CD8-positive, alpha-beta memory T cell (primary cell): ENCODE measurements at regions not wholly inside any gene's neighbourhood (a gene's known extent, or its start where the extent isn't known, plus 50 kb on each side); places are given as distances from the start of the nearest gene placed in this dataset.
A peak's percentile ranks its signal among the peaks of the same experiment; 100 is the strongest.

Experiments used
- CTCF ChIA-PET: fragments of 350-600 bp; sonication (Branson Sonifier 250); formaldehyde crosslinking; loops from one replicate; lab custom pipeline; 2021; ENCODE audit warnings: antibody characterized with exemption; lab: Charles Lee
- POLR2A ChIA-PET: fragments of 350-600 bp; sonication (Branson Sonifier 250); formaldehyde crosslinking; loops from one replicate; lab custom pipeline; 2021; ENCODE audit warnings: antibody characterized with exemption; lab: Charles Lee
- DNase-seq, 5 donors: peaks; one replicate each; pipeline versions ENCODE4 v3.0.0 to v3.0.0-alpha.2; 2020 to 2022; ENCODE audit warnings: mixed read lengths in 1 of 5
- H3K27ac ChIP-seq: one replicate; pipeline ENCODE4 v1.7.0; 2013; ENCODE audit warnings: low read depth, mild to moderate bottlenecking, low read length, moderate library complexity
- H3K27me3 ChIP-seq: 2 replicates; pipeline ENCODE4 v1.7.0; 2013; ENCODE audit warnings: low read length, mild to moderate bottlenecking; ENCODE audit not compliant: insufficient read depth, poor library complexity, severe bottlenecking
- H3K36me3 ChIP-seq: 2 replicates; pipeline ENCODE4 v1.7.0; 2013; ENCODE audit warnings: mild to moderate bottlenecking, low read length, moderate library complexity; ENCODE audit not compliant: insufficient read depth
- H3K4me1 ChIP-seq: 2 replicates; pipeline ENCODE4 v1.7.0; 2013; ENCODE audit warnings: mild to moderate bottlenecking, low read length, moderate library complexity; ENCODE audit not compliant: insufficient read depth
- H3K4me3 ChIP-seq: 2 replicates; pipeline ENCODE4 v1.7.0; 2013; ENCODE audit warnings: mild to moderate bottlenecking, low read length
- H3K9me3 ChIP-seq: 2 replicates; pipeline ENCODE4 v1.7.0; 2013; ENCODE audit warnings: mild to moderate bottlenecking, low read length
- H3K27ac Mint-ChIP-seq, 8 donors: one replicate each; pipeline ENCODE4 v1.8.0; 2020 to 2021; ENCODE audit warnings: mixed read lengths in 8 of 8, mild to moderate bottlenecking in 6 of 8, inconsistent platforms in 3 of 8, moderate library complexity in 3 of 8
- H3K27me3 Mint-ChIP-seq, 2 donors: one replicate each; pipeline ENCODE4 v1.8.0; 2020 to 2021; ENCODE audit warnings: mixed read lengths in 2 of 2, mild to moderate bottlenecking in 1 of 2, moderate library complexity in 1 of 2
- H3K36me3 Mint-ChIP-seq, 3 donors: one replicate each; pipeline ENCODE4 v1.8.0; 2020 to 2021; ENCODE audit warnings: mixed read lengths in 3 of 3, inconsistent platforms in 1 of 3, mild to moderate bottlenecking in 1 of 3
- H3K4me1 Mint-ChIP-seq, 3 donors: one replicate each; pipeline ENCODE4 v1.8.0; 2020 to 2021; ENCODE audit warnings: mixed read lengths in 3 of 3, inconsistent platforms in 1 of 3, mild to moderate bottlenecking in 1 of 3
- H3K4me3 Mint-ChIP-seq, 7 donors: one replicate each; pipeline ENCODE4 v1.8.0; 2020 to 2021; ENCODE audit warnings: mixed read lengths in 7 of 7, mild to moderate bottlenecking in 6 of 7, moderate library complexity in 4 of 7, inconsistent platforms in 2 of 7
- H3K9me3 Mint-ChIP-seq, 5 donors: one replicate each; pipeline ENCODE4 v1.8.0; 2020 to 2022; ENCODE audit warnings: mixed read lengths in 5 of 5, mild to moderate bottlenecking in 3 of 5, moderate library complexity in 2 of 5, inconsistent platforms in 1 of 5

DNA sequence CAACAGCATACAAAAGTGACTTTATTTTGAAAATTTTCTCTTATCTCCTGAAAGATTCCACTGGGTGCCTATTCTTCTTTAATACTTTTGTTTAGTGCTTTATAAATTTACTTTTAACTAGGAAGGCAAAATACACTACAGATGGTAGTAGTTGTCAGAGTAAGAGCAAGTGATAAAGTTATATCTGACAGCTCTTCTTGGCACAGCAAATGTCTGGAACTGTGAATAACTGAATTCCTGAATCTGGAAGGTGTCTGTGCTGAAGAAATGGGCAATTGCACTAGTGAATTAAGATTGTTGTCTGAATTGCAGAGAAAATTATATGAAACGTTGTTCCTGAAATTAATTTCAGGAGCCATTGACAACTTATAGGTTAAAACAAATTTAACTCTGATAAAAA lies 213.8 kb upstream of the CBLB start:
- POLR2A ChIA-PET = no interaction called here
- no peak overlapping the region for H3K27ac ChIP-seq
- no peak overlapping the region for H3K4me3 ChIP-seq

GRCh38 chr3:106083207-106083606 lies 214.4 kb upstream of the CBLB start:
- no peaks in the 10 kb centered on the region for H3K27me3 ChIP-seq
- Mint-ChIP-seq H3K9me3 (peaks cover 0 to 4% (median 0%) of the 10 kb centered on the region in 5 donors), H3K27me3 (peaks cover 0 to 2% of the 10 kb centered on the region in 2 donors), H3K27ac (peak overlapping the region in 1 of 8 donors; percentile 42), H3K4me3 (peak overlapping the region in 5 of 7 donors; percentile 14 to 66 (median 41)), H3K36me3 (peaks cover 0 to 8% (median 0%) of the 10 kb centered on the region in 3 donors), H3K4me1 (peaks cover 16 to 23% (median 19%) of the 10 kb centered on the region in 3 donors)
- H3K9me3 ChIP-seq = no peaks in the 10 kb centered on the region
- no peak overlapping the region for H3K4me3 ChIP-seq
- POLR2A ChIA-PET = no interaction called here
- H3K4me1 ChIP-seq = no peaks in the 10 kb centered on the region
- H3K27ac ChIP-seq = no peak overlapping the region
- H3K36me3 ChIP-seq = no peaks in the 10 kb centered on the region
- no peak for DNase-seq
- CTCF ChIA-PET = no interaction called here

More for the DNA sequence above, 213.8 kb upstream of the CBLB start:
- Mint-ChIP-seq H3K9me3 (peaks cover 0 to 4% (median 0%) of the 10 kb centered on the region in 5 donors), H3K4me1 (peaks cover 16 to 23% (median 19%) of the 10 kb centered on the region in 3 donors), H3K27me3 (peaks cover 0 to 2% of the 10 kb centered on the region in 2 donors), H3K4me3 (peak overlapping the region in 1 of 7 donors; percentile 66), H3K27ac (no peak overlapping the region), H3K36me3 (peaks cover 0 to 6% (median 0%) of the 10 kb centered on the region in 3 donors)
- Histone ChIP-seq H3K27me3 (no peaks in the 10 kb centered on the region), H3K36me3 (no peaks in the 10 kb centered on the region), H3K9me3 (no peaks in the 10 kb centered on the region), H3K4me1 (no peaks in the 10 kb centered on the region)
- CTCF ChIA-PET = no interaction called here
- no peak for DNase-seq

GRCh38 chr3:106083854-106084253 lies 215.0 kb upstream of the CBLB start:
- Mint-ChIP-seq H3K9me3 (peaks cover 0 to 4% (median 0%) of the 10 kb centered on the region in 5 donors), H3K4me3 (peak overlapping the region in 2 of 7 donors; percentile 46 to 66), H3K27ac (peak overlapping the region in 1 of 8 donors; percentile 45), H3K27me3 (peaks cover 0 to 2% of the 10 kb centered on the region in 2 donors), H3K4me1 (peaks cover 16 to 23% (median 19%) of the 10 kb centered on the region in 3 donors), H3K36me3 (peaks cover 0 to 8% (median 0%) of the 10 kb centered on the region in 3 donors)
- H3K4me1 ChIP-seq = no peaks in the 10 kb centered on the region
- ChIA-PET CTCF (no interaction called here), POLR2A (no interaction called here)
- no peaks in the 10 kb centered on the region for H3K9me3 ChIP-seq
- no peak overlapping the region for H3K4me3 ChIP-seq
- no peak for DNase-seq
- no peaks in the 10 kb centered on the region for H3K36me3 ChIP-seq
- H3K27me3 ChIP-seq = no peaks in the 10 kb centered on the region
- H3K27ac ChIP-seq = no peak overlapping the region

DNA sequence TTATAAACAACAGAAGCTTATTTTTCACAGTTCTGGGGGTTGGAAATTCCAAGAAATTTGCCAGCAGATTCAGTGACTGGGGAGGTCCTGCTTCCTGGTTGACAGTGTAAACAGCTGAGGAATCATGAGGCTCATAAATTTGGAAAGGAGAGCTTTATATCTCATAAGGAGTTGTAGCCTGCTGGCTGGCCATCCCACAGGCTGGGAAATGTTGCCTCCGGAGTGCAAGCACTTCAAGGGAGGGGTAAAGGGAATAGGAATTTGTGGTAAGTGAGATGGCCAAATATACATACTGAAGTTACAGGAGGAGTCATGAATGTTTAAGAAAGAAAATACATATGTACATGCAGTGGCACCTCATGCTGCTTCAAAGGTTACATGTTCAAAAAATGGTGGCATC lies 217.2 kb upstream of the CBLB start:
- Histone ChIP-seq H3K4me1 (no peaks in the 10 kb centered on the region), H3K4me3 (no peak overlapping the region), H3K36me3 (no peaks in the 10 kb centered on the region), H3K27me3 (no peaks in the 10 kb centered on the region), H3K9me3 (no peaks in the 10 kb centered on the region), H3K27ac (no peak overlapping the region)
- peaks cover 0 to 8% (median 0%) of the 10 kb centered on the region in 3 donors for H3K36me3 Mint-ChIP-seq
- H3K27ac Mint-ChIP-seq = no peak overlapping the region
- DNase-seq = no peak
- ChIA-PET POLR2A (no interaction called here), CTCF (no interaction called here)
- H3K9me3 Mint-ChIP-seq = peaks cover 0 to 3% (median 0%) of the 10 kb centered on the region in 5 donors
- no peak overlapping the region for H3K4me3 Mint-ChIP-seq
- H3K27me3 Mint-ChIP-seq = peaks cover 0 to 2% of the 10 kb centered on the region in 2 donors
- peaks cover 16 to 23% (median 19%) of the 10 kb centered on the region in 3 donors for H3K4me1 Mint-ChIP-seq

DNA sequence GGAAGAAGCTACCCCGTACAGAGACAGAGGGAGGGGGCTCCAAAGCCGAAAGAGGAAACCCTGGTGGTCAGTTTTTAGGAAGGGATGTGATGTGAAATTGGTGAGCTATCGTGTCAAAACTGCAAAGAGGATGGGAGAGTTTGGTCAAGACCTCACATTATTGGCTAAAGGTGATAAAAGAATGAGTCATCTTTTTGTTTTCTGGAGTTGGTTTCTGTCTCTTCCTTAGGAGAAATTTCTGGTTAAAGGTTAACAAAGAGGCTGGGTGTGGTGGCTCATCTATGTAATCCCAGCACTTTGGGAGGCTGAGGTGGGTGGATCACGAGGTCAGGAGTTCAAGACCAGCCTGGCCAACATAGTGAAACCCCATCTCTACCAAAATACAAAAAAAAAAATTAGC lies 217.8 kb upstream of the CBLB start:
- Histone ChIP-seq H3K27me3 (no peaks in the 10 kb centered on the region), H3K27ac (no peak overlapping the region), H3K4me1 (no peaks in the 10 kb centered on the region), H3K9me3 (no peaks in the 10 kb centered on the region), H3K4me3 (no peak overlapping the region), H3K36me3 (no peaks in the 10 kb centered on the region)
- Mint-ChIP-seq H3K27ac (no peak overlapping the region), H3K27me3 (peaks cover 0 to 2% of the 10 kb centered on the region in 2 donors), H3K36me3 (peaks cover 0 to 8% (median 0%) of the 10 kb centered on the region in 3 donors), H3K4me3 (no peak overlapping the region), H3K4me1 (peaks cover 16 to 23% (median 19%) of the 10 kb centered on the region in 3 donors), H3K9me3 (peaks cover 0 to 3% (median 0%) of the 10 kb centered on the region in 5 donors)
- ChIA-PET POLR2A (no interaction called here), CTCF (no interaction called here)
- DNase-seq = no peak

DNA sequence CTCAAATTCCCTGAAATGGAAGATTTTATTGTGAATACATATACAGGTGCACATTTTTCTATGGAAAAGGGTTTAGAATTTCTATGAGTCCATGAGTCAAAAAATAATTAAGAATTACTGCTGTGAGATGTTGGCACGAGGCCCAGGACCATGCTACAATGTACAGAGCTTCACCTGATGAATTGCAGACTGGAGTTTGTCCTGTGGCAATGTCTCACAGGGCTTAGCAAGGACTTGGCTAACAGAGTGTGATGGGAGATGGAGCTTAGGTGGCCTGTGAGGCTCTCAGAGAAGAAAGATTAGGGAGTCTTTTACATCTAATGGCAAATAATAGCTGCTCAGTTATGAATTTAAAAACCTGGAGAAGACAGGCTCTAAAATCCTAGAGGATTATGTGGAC lies 219.5 kb upstream of the CBLB start:
- Histone ChIP-seq H3K4me3 (no peak overlapping the region), H3K9me3 (no peaks in the 10 kb centered on the region), H3K27me3 (no peaks in the 10 kb centered on the region), H3K27ac (no peak overlapping the region), H3K36me3 (no peaks in the 10 kb centered on the region), H3K4me1 (no peaks in the 10 kb centered on the region)
- no peak overlapping the region for H3K4me3 Mint-ChIP-seq
- CTCF ChIA-PET = no interaction called here
- H3K36me3 Mint-ChIP-seq = peaks cover 0 to 8% (median 0%) of the 10 kb centered on the region in 3 donors
- no peak for DNase-seq
- POLR2A ChIA-PET = no interaction called here
- peaks cover 0 to 2% of the 10 kb centered on the region in 2 donors for H3K27me3 Mint-ChIP-seq
- H3K9me3 Mint-ChIP-seq = peaks cover 0 to 3% (median 0%) of the 10 kb centered on the region in 5 donors
- peaks cover 6 to 7% (median 6%) of the 10 kb centered on the region in 3 donors for H3K4me1 Mint-ChIP-seq
- no peak overlapping the region for H3K27ac Mint-ChIP-seq

DNA sequence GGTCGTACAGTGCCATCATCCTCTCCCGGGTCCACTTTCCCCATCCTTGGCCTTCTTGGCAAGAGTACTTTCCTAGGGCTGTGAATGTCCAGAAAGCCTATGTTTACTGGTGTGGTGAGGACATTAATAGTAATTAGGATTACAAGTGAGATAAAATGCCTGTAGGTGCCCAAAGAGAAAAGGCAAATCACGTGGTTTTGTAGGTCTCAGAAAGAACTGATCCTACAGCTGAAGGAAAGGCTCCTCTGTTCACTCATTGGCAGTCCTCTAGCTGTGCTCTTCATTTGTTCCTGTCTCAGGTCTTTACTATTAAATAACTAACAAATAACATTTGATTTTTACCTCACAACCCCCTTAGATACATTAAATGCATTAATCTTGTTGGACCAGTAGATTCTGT lies 220.1 kb upstream of the CBLB start:
- CTCF ChIA-PET = no interaction called here

GRCh38 chr3:106089806-106090205 lies 221.0 kb upstream of the CBLB start:
- H3K27me3 Mint-ChIP-seq = peaks cover 0 to 2% of the 10 kb centered on the region in 2 donors
- H3K36me3 Mint-ChIP-seq = peaks cover 0 to 8% (median 0%) of the 10 kb centered on the region in 3 donors
- H3K4me3 ChIP-seq = no peak overlapping the region
- no peaks in the 10 kb centered on the region for H3K4me1 ChIP-seq
- no peaks in the 10 kb centered on the region for H3K36me3 ChIP-seq
- H3K27ac Mint-ChIP-seq = no peak overlapping the region
- H3K27me3 ChIP-seq = no peaks in the 10 kb centered on the region
- DNase-seq = no peak
- H3K27ac ChIP-seq = no peak overlapping the region
- peaks cover 0 to 1% (median 0%) of the 10 kb centered on the region in 3 donors for H3K4me1 Mint-ChIP-seq
- H3K9me3 ChIP-seq = no peaks in the 10 kb centered on the region
- H3K4me3 Mint-ChIP-seq = no peak overlapping the region
- peaks cover 0 to 3% (median 0%) of the 10 kb centered on the region in 5 donors for H3K9me3 Mint-ChIP-seq
- ChIA-PET CTCF (no interaction called here), POLR2A (no interaction called here)

More for the DNA sequence above, 220.1 kb upstream of the CBLB start:
- no peak overlapping the region for H3K4me3 ChIP-seq
- Mint-ChIP-seq H3K36me3 (peaks cover 0 to 8% (median 0%) of the 10 kb centered on the region in 3 donors), H3K4me3 (no peak overlapping the region), H3K27ac (peak overlapping the region in 1 of 8 donors; percentile 69), H3K9me3 (peaks cover 0 to 3% (median 0%) of the 10 kb centered on the region in 5 donors), H3K27me3 (peaks cover 0 to 2% of the 10 kb centered on the region in 2 donors), H3K4me1 (peaks cover 0 to 1% (median 0%) of the 10 kb centered on the region in 3 donors)
- no peaks in the 10 kb centered on the region for H3K4me1 ChIP-seq
- H3K27me3 ChIP-seq = no peaks in the 10 kb centered on the region
- no peaks in the 10 kb centered on the region for H3K36me3 ChIP-seq
- POLR2A ChIA-PET = no interaction called here
- DNase-seq = no peak
- no peak overlapping the region for H3K27ac ChIP-seq
- no peaks in the 10 kb centered on the region for H3K9me3 ChIP-seq
